GM12872 (cell line): ENCODE measurements at regions not wholly inside any gene's neighbourhood (a gene's known extent, or its start where the extent isn't known, plus 50 kb on each side); places are given as distances from the start of the nearest gene placed in this dataset.

Experiments
- CTCF ChIP-seq: IDR thresholded peaks from 3 replicates; pipeline ENCODE4 v1.5.1; 2011; ENCODE audit warnings: low read depth, mild to moderate bottlenecking, low read length, moderate library complexity; ENCODE audit not compliant: insufficient read depth

- TF ChIP-seq CTCF: no peak
Observed at GRCh38 chr17:45675012-45675411, 109.1 kb upstream of the CRHR1 start.

- no peak for TF ChIP-seq CTCF
Observed at GRCh38 chr17:45675892-45676291, 108.2 kb upstream of the CRHR1 start.

GRCh38 chr17:45676695-45677094, 107.4 kb upstream of the CRHR1 start:
- TF ChIP-seq CTCF: no peak

- no peak for TF ChIP-seq CTCF
Observed at GRCh38 chr17:45677770-45678169, 106.3 kb upstream of the CRHR1 start.

GRCh38 chr17:45679426-45679825, 104.7 kb upstream of the CRHR1 start:
- TF ChIP-seq CTCF: no peak

GRCh38 chr17:45680360-45680759, 103.8 kb upstream of the CRHR1 start:
- TF ChIP-seq CTCF: no peak

GRCh38 chr17:45681706-45682105, 102.4 kb upstream of the CRHR1 start:
- TF ChIP-seq CTCF: no peak

- TF ChIP-seq CTCF: no peak
Observed at GRCh38 chr17:45686250-45686649, 97.9 kb upstream of the CRHR1 start.
